ENCODE measurements at regions not wholly inside any gene's neighbourhood (a gene's known extent, or its start where the extent isn't known, plus 50 kb on each side); places are given as distances from the start of the nearest gene placed in this dataset.

DNA sequence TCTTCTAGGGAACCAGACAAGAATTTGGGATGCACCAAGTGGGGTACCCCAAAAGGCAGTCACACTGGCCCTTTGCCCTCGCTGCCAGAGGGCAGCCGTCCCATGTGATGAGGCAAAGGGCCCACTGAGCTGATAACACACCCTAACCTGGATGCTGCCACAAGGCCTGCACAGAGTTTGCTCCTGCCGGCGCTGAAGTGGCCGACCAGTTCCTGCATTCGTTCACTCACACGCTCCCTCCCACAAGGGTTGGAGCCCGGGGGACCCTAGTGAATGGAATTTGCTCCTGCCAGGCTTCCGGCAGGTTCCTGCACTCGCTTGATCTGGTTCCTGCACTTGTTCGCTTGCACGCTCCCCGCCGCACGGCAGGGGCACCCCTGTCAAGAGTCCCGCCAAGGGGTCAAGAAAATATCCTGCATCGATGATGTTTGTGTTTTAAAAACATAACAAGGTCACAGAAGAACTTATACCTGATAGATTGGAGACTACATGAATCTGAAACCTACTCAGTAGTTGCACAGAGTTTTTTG, 296.4 kb upstream of the VCX start:
- H3K27ac Mint-ChIP-seq, result no peak overlapping the region
- no peaks in the 10 kb centered on the region for H3K36me3 Mint-ChIP-seq (ENCODE audit: low read depth)
- no peak for DNase-seq
- TF ChIP-seq, protein P1, sequence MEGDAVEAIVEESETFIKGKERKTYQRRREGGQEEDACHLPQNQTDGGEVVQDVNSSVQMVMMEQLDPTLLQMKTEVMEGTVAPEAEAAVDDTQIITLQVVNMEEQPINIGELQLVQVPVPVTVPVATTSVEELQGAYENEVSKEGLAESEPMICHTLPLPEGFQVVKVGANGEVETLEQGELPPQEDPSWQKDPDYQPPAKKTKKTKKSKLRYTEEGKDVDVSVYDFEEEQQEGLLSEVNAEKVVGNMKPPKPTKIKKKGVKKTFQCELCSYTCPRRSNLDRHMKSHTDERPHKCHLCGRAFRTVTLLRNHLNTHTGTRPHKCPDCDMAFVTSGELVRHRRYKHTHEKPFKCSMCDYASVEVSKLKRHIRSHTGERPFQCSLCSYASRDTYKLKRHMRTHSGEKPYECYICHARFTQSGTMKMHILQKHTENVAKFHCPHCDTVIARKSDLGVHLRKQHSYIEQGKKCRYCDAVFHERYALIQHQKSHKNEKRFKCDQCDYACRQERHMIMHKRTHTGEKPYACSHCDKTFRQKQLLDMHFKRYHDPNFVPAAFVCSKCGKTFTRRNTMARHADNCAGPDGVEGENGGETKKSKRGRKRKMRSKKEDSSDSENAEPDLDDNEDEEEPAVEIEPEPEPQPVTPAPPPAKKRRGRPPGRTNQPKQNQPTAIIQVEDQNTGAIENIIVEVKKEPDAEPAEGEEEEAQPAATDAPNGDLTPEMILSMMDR (IDR thresholded peaks at IDR 0.05), result no peak
- peaks cover 16% of the 10 kb centered on the region for H3K4me1 Mint-ChIP-seq
- H3K4me3 Mint-ChIP-seq, result no peak overlapping the region
- H3K27me3 Mint-ChIP-seq (ENCODE audit: low read depth, poor library complexity), result no peaks in the 10 kb centered on the region
- H3K9me3 Mint-ChIP-seq, result peaks cover 22% of the 10 kb centered on the region

DNA sequence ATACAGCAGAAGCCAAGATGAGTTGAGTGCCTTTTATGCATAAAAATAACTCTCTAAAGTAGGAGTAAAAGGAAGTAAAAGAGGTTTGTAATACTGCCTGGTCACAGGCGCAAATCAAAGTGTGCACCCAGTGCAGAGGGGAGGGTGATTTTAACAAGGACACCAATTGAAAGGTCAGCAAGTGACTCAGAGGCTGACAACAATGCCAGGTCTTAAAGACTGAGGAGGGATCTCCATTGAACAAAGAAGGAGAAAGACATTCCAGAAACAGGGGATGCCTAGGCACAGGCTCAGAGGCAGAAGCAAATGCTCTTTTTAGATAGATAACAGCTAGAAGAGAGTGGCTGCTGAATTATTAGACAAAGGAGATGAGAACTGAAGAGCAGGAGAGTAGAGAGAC, 297.4 kb upstream of the VCX start:
- no peak for DNase-seq
- TF ChIP-seq, protein P1 (IDR thresholded peaks at IDR 0.05), result no peak
- H3K36me3 Mint-ChIP-seq (ENCODE audit: low read depth), result no peaks in the 10 kb centered on the region
- peaks cover 16% of the 10 kb centered on the region for H3K4me1 Mint-ChIP-seq
- H3K27ac Mint-ChIP-seq, result no peak overlapping the region
- H3K9me3 Mint-ChIP-seq, result peaks cover 30% of the 10 kb centered on the region
- no peaks in the 10 kb centered on the region for H3K27me3 Mint-ChIP-seq (ENCODE audit: low read depth, poor library complexity)
- no peak overlapping the region for H3K4me3 Mint-ChIP-seq

DNA sequence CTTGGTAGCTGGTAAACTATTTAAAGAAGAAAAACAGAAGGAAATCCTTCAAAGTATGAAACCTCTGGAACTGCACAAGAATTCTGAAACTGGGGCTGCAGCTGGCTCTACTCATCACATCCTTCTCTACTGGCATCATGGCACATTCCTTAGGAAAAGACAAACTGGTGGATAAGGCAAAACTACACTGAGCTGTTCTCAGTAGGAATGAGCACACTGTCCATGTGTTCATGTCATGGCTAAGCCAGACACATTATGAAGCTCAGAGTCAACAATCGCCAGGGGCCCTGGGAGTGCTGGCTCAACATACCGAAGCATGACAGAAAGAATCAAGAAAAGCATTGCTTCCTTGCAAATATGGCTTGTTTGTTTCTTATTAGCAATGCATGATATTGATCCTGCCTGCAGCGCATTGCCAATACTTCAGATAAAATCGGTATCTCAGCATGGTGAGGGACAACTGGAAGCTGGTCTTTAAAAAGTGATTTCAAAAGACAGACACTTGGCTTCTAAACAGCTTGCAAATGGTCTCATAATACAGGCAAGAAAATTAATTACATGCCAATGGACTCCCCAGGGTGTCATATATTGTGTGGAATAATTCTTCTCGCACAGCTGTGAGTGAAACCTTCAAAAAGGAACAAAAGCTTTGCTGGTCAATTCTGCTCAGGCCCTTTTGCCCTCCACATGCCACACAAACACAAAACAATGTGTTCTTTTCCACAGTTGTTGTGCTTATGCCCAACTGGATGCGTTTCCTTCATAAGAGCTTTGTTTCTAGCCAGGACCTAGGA, 300.2 kb upstream of the VCX start:
- no peak for DNase-seq
- TF ChIP-seq, protein P1 (IDR thresholded peaks at IDR 0.05), result no peak
- Mint-ChIP-seq H3K4me1 (peaks cover 16% of the 10 kb centered on the region), H3K27ac (no peak overlapping the region), H3K27me3 (ENCODE audit: low read depth, poor library complexity) (no peaks in the 10 kb centered on the region), H3K4me3 (no peak overlapping the region), H3K36me3 (ENCODE audit: low read depth) (no peaks in the 10 kb centered on the region), H3K9me3 (peaks cover 48% of the 10 kb centered on the region)

DNA sequence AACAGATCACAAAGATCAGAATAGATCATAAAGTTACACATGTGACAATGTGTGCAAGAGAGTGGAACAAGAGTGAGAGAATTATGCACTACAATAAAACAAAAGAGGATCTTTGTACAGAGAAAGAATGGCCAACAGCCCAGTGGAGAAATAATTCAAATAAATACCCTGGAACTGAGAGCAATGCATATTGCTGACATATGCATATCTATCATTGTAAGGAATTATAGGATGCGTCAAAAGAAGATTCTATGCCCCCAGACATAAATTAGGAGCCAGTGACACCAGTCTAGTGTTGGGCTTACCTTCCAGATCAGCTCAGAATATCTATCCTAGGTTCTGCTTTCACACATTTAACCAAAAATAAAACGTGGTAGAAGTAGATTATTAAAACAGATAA, 320.1 kb upstream of the VCX start:
- no peaks in the 10 kb centered on the region for H3K4me1 Mint-ChIP-seq
- peaks cover 29% of the 10 kb centered on the region for H3K9me3 Mint-ChIP-seq
- no peak for DNase-seq
- TF ChIP-seq, protein P1 (IDR thresholded peaks at IDR 0.05), result no peak
- H3K4me3 Mint-ChIP-seq, result no peak overlapping the region
- H3K36me3 Mint-ChIP-seq (ENCODE audit: low read depth), result no peaks in the 10 kb centered on the region
- H3K27ac Mint-ChIP-seq, result no peak overlapping the region
- peaks cover 11% of the 10 kb centered on the region for H3K27me3 Mint-ChIP-seq (ENCODE audit: low read depth, poor library complexity)

DNA sequence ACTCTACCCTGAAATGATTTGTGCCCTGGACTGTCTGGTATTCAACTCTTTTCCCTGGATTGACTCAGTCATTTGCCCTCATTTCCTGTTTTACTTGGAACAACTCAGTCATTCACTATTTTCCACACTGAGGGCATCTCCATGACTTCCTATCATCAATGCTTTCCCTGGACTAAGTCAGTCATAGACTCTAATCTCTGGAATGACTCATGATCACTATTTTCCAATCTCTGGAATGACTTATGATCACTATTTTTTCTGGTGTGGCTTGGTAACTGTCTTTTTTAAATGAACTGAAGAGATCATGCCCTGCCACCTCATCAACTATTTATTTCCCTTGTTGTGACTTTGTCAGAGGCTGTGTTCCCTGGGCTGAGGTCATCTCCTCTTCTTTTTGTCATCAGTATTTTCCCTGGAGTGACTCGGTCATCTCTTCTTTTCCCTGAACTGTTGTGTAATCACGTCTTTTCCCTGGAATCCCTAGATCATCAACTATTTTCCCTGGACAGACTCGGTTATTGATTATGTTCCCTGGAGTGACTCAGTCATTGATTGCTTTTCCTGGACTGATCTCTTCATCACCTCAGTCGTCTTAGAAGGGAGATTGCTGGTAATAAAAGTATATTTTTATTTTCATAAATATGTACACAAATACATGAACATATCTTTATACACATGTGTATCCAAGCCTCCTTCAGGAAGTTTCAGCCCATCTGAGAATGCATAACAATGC, 327.1 kb upstream of the VCX start:
- H3K4me3 Mint-ChIP-seq, result no peak overlapping the region
- DNase-seq, result no peak
- no peaks in the 10 kb centered on the region for H3K4me1 Mint-ChIP-seq
- H3K27me3 Mint-ChIP-seq (ENCODE audit: low read depth, poor library complexity), result peaks cover 4% of the 10 kb centered on the region
- TF ChIP-seq, protein P1 (IDR thresholded peaks at IDR 0.05), result no peak
- H3K27ac Mint-ChIP-seq, result no peak overlapping the region
- no peaks in the 10 kb centered on the region for H3K9me3 Mint-ChIP-seq
- H3K36me3 Mint-ChIP-seq (ENCODE audit: low read depth), result no peaks in the 10 kb centered on the region

Data from nephron progenitor cell (in vitro differentiated cells).